Activated T-helper 9 cell treated with anti-CD3 and anti-CD28 coated beads, Interleukin-2, amount 50 U/mL, for 16 hours (primary cell): ENCODE measurements at regions not wholly inside any gene's neighbourhood (a gene's known extent, or its start where the extent isn't known, plus 50 kb on each side); places are given as distances from the start of the nearest gene placed in this dataset.

Source experiments
- DNase-seq: peaks from one replicate; pipeline ENCODE4 v3.0.0-alpha.2; 2020; ENCODE audit warnings: low read depth

DNA sequence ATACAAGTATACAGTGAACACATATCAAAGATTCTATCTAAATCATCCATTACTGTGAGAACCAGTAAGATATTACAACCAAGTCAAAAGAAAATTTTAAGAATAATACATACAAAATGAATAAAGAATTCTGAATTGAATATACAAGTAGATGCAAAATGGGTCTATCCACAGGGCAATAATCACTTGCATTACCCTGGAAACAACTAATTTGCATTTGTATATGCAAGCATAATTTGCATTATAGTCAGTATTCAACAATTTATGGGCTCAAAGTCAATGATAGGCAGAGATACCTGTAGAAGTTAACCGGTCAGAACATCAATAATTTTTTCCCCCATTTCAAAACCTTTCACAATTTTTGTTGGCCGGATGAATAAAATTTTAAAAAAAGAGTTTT is 512.2 kb upstream of the ALCAM start:
- no peak for DNase-seq

- DNase-seq = no peak
These were observed 511.0 kb upstream of the ALCAM start for GRCh38 chr3:104855702-104856101.

DNA sequence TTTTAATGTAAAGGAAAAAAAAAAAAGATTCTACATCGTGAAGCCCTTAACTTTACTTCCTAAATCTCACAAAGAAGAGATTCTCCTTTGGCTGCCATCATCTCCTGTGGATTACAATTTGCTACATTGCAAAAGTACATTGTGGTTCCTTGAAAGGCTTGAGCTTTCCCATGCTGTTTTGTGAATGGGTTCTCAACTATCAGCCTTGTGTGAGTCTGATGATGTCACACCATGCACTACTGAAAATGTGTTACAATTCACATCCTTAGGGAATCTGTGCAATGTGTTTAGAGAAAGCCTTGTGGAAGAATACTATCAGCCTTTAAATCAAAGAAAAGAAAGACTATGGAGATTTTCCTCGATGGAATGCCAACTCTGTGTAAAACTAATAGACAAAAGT is 510.0 kb upstream of the ALCAM start:
- DNase-seq = no peak

- no peak for DNase-seq
These were observed 498.4 kb upstream of the ALCAM start for GRCh38 chr3:104868291-104868690.

DNA sequence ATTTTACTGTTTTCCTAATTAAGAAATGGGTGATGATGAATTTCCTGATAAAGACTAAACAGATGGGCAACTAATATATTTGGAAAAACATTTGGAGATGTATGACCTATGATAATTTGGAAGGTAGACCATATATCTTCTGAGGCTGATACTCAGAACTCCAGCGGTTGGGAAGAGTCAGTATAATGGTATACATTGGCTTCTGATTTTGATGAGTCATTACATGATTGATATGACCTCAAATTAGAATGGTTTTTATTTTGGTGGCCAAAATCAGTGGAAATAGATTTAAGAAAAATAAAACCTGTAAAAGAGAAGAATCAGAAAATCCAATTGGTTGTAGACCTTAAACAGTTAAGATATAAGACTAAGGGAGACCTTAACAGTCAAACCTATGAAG is 496.4 kb upstream of the ALCAM start:
- DNase-seq = no peak

DNA sequence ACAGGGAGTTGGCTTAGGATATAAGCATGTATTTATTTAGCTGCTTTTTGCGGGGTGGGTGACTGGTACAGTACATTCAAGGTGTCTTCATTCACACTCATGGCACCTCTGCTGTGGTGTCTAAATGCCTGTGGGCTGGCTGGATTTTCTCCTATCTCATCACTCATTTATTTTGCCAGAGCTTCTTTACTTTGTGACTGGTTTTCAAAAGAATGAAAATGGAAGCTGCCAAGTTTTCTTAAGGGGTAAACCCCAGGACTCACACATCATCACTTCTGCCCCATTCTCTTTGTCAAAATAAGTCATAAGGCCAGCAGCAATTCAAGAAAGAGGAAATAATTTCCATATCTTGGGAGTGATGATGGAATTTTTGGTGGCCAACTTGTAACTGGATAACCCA is 493.4 kb upstream of the ALCAM start:
- DNase-seq = no peak

GRCh38 chr3:104878395-104878794 is 488.3 kb upstream of the ALCAM start:
- DNase-seq = no peak

DNA sequence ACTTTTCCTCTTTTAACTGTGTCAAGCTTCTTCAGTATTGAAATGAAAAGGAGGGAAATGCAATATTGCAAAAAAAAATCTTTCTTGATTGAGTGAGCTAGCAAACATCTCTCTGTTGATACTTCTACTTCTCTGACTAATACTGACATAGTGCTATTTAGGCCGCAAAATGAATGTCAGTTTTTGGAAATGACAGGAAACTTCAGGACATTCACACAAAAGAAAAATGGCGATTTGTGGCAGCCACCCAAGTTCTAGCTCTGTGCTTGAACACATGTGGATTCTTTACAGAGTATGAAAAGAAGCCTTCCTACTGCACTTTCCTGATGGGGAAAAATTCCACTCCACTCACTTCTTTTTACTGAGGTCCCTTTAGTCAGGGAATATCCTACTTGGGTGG is 486.8 kb upstream of the ALCAM start:
- no peak for DNase-seq

DNA sequence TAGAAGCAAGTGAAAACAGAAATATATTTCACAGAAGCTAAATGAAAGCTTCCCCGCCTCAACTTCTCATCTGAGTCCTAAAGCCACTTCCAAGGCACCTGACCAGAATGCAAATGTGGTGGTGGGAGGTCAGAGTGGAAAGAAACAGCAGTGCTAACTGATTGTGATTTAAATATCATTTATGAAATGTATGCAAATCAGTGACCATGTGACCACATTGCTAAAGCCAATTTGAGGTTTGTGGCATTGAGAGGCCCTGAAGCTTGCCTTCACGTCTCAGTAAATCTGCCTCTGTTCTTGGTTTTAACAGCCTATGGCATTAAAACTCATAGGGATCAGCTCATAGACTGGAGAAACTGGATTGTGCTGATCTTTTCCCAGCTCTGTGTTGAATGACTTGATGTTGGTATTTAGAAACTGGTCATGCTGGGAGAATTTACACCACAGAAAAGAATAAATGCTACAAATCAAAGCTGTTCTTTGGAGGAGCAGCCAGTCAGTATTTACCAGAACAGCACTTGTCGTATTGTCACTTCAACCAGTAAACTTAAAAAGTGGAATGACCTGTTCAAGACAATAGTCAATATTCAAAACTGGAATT is 481.4 kb upstream of the ALCAM start:
- DNase-seq = no peak

DNA sequence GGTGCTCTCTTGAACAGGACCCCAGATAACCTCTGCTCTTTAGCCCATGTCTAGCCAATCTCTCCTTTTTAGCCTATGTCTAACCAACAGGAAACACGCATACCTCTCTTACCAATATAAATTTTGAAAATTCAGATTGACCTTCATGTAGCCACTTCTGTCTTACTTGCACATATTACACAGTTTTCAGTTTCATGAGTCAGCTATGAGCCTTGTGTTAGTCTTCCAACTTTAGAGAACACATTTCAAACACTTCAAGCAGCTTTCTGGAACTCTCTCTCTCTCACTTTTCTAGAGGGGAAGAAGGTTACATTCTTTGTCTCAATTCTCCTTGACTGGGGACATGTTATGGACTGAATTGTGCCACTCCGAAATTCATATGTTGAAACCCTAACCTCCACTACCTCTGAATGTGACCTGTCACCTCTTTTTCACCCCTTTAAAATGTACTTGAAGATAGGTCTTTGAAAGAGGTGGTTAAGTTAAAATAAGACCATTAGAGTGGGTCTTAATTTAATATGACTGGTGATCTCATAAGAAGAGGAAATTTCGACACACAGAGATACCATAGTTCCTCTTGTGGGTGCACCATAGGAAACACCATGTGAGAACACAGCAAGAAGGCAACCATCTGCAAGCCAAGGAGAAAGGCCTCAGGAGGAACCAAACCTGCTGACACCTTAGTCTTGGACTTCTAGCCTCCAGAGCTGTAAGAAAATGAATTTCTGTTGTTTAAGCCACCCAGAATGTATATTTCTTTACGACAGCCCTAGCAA is 480.3 kb upstream of the ALCAM start:
- DNase-seq = no peak

DNA sequence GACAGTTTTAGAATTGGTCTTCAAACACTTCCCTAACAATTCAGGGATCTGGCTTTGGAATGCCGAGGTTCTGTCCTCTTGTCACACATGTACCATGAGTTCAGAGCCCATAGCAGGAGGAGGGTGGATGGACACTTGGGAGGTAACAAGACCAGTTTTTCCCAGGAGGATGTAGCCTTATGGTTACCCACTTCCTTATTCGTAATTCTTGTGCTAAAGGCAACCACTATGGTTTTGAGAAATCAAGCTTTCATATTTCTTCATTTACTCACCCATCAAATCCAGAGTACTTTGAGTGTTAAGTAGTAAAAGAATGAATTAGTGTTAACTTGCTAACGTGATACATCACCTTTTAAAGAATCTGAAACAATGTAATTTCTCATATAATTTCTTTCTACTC is 479.6 kb upstream of the ALCAM start:
- DNase-seq = no peak

- DNase-seq = no peak
These were observed 479.1 kb upstream of the ALCAM start for GRCh38 chr3:104887619-104888018.

- no peak for DNase-seq
These were observed 474.7 kb upstream of the ALCAM start for GRCh38 chr3:104892044-104892443.

- no peak for DNase-seq
These were observed 470.1 kb upstream of the ALCAM start for GRCh38 chr3:104896624-104897023.

DNA sequence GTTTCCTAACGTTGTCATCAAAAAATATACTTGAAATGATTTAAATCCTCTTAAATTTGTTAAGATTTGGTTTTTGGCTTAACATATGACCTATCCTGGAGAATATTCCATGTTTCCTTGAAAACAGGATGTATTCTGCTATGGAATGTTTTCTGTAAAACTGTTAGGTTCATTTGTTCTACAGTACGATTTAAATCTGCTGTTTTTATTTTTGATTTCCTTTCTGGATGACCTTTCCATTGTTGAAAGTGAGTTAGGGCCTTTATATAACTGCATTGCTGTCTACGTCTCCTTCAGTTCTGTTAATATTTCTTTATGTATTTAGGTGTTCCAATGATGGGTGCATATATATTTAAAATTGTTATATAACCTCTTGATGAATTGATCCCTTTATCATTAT is 465.3 kb upstream of the ALCAM start:
- DNase-seq = no peak

- DNase-seq = no peak
These were observed 463.6 kb upstream of the ALCAM start for GRCh38 chr3:104903064-104903463.

DNA sequence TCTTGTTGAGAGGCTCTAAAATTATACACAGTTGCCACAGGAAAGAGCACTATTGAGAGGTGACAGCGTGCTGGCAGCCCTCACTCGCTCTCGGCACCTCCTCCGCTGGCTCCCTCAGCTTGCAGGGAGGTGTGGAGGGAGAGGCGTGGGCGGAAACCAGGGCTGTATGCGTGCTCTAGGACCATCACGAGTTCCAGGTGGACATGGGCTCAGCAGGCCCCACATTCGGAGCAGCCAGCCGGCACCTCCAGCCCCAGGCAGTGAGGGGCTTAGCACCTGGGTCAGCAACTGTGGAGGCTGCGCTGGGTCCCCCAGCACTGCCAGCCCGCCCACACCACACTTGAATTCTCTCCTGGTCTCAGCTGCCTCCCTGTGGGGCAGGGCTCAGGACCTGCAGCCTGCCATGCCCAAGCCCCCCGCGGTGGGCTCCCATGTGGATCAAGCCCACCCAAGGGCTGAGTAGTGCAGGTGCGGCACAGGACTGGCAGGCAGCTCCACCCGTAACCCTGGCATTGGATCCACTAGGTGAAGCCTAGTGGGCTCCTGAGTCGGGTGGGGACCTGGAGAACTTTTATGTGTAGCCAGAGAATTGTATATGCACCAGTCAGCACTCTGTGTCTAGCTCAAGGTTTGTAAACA is 460.6 kb upstream of the ALCAM start:
- no peak for DNase-seq

DNA sequence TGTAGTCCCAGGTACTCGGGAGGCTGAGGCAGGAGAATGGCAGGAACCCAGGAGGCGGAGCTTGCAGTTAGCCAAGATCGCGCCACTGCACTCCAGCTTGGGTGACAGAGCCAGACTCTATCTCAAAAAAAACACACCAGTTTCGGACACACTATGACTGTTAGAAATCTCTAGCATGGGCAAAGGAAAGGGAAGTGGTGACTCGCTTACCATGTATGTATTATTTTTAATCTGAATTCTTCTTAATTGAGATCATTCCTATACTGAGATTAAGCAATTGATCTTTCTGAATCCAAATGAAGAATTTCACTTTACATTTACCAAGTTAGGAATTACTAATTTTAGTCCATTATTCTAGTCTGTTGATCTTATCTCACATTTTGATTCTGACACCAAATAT is 459.2 kb upstream of the ALCAM start:
- DNase-seq = no peak

GRCh38 chr3:104908761-104909160 is 457.9 kb upstream of the ALCAM start:
- DNase-seq = no peak

DNA sequence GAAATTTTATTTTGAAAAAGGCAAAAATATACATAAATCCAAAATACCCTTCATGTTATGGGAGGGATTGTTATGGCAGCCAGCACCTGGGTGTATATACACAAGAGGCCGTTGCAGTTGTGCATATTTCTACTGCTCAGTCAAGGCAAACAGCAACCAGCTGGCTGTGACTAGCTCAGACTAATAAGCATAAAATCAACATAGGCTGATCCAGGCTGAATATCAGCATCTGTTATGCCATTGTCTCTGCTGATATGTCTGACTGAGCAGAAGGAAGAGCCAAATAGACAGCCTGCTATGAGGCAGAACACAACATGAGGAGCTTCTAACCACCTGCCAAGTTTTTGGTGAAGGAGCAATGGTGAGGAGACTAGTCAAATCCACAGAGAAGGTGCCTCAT is 457.5 kb upstream of the ALCAM start:
- no peak for DNase-seq

GRCh38 chr3:104909721-104910120 is 457.0 kb upstream of the ALCAM start:
- DNase-seq = no peak

- no peak for DNase-seq
These were observed 455.3 kb upstream of the ALCAM start for GRCh38 chr3:104911376-104911775.

DNA sequence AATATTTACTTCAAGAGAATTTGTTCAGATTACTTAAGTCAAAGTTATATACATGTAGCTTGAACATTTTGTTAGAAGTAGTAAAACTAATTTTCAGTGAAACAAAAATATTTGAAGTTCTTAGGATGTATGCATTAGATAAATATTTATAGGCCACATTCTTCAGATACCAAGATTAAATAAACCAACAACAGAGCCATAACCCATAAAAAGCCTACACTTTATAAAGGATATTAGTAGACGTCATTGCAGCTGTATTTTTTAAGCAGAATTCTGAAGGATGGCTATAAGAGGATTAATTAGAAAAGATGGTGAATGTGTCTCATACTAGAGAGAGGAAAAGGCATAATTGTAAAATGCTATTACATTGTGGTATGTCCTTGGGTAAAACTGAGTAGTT is 449.7 kb upstream of the ALCAM start:
- no peak for DNase-seq

GRCh38 chr3:104920512-104920911 is 446.2 kb upstream of the ALCAM start:
- DNase-seq = no peak
